ENCODE measurements at regions not wholly inside any gene's neighbourhood (a gene's known extent, or its start where the extent isn't known, plus 50 kb on each side); places are given as distances from the start of the nearest gene placed in this dataset.

DNA sequence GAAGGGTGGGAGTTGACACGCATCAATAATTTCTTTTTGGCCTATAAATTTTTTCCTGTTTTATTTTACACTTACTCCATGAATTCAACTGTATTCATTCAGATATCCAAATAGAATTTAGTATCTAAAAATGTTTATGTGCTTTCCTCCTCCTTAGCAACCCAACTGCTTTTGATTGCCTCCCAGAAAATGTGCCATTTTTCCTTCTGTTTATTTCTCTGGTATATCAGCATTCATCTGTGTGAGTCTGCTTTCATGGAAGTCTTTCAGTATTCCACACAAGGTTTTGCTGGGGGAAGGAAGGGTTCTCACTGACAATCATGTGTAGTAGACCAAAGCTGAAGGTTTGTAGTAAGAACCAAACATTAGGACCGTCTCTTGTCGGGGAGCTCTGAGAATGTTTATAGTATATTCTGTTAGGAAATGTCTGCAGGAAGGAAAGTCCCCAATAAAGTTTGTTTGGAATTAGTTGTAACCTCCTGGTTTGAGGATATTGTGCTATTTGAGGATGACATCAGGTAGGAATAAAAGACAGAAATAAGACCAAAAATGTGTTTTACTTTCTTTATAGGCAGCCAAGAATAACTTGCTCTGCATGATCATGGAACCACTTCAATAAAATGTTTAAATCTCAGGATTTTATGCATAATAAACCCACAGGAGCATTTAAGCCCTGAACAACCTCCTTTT, 673.6 kb upstream of the INTU start:
- TF ChIP-seq, protein P1, sequence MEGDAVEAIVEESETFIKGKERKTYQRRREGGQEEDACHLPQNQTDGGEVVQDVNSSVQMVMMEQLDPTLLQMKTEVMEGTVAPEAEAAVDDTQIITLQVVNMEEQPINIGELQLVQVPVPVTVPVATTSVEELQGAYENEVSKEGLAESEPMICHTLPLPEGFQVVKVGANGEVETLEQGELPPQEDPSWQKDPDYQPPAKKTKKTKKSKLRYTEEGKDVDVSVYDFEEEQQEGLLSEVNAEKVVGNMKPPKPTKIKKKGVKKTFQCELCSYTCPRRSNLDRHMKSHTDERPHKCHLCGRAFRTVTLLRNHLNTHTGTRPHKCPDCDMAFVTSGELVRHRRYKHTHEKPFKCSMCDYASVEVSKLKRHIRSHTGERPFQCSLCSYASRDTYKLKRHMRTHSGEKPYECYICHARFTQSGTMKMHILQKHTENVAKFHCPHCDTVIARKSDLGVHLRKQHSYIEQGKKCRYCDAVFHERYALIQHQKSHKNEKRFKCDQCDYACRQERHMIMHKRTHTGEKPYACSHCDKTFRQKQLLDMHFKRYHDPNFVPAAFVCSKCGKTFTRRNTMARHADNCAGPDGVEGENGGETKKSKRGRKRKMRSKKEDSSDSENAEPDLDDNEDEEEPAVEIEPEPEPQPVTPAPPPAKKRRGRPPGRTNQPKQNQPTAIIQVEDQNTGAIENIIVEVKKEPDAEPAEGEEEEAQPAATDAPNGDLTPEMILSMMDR (IDR thresholded peaks at IDR 0.05), result no peak
- no peak for TF ChIP-seq POLR2A (IDR thresholded peaks at IDR 0.05)
- TF ChIP-seq EP300 (IDR thresholded peaks at IDR 0.05), result no peak
